Stimulated activated CD4-positive, alpha-beta T cell treated with anti-CD3 and anti-CD28 coated beads, Interleukin-15, amount 100 ng/mL, for 24 hours (primary cell): ENCODE measurements at regions not wholly inside any gene's neighbourhood (a gene's known extent, or its start where the extent isn't known, plus 50 kb on each side); places are given as distances from the start of the nearest gene placed in this dataset.
"Not testable (repeated sequence)": the region's sequence is repeated elsewhere in the genome, so short reads cannot be mapped to it uniquely, and the experiment has no call there.

ENCODE experiments used
- DNase-seq: peaks from one replicate; pipeline ENCODE4 v3.0.0-alpha.2; 2020

DNA sequence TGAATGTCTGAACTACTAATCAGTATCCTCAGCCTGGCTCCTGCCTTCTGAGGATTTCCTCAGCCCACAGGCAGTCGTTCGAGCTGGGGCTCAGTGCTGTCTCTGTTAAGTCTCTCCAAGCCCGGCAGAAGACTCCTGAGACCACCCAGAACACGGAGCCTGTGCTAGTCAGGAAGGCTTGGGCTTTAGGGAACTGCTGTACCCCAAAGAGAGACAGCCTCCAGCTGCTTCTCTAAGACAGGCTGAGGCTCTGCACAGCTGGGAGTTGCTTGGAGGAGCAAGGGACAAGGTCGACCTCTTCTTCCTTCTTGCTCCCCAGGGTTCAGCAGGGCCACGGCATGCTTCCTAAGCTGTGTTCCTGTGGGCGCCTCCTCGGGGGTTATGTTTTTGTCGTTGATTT, 283.4 kb upstream of the MYT1L start:
- DNase-seq, result no peak

- DNase-seq, result peak; percentile 92
Observed at GRCh38 chr2:2613279-2614199, 282.5 kb upstream of the MYT1L start.

DNA sequence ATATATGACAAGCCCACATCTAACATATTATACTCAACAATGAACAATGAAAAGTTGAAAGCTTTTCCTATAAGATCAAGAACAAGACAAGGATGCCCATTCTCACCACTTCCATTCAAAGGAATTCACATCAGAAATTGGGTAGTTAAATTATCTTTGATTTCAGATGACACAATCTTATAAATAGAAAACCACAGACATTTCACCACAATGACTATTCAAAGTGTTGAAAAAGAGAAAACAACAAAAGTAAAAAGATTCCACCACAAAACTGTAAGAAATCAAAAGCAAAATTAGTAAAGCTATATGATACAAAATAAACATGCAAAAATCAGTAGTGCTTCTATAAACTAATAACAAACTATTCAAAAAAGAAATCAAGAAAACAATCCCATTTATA, 279.7 kb upstream of the MYT1L start:
- no peak for DNase-seq

GRCh38 chr2:2600366-2600765, 269.3 kb upstream of the MYT1L start:
- DNase-seq, result no peak

GRCh38 chr2:2599441-2599840, 268.4 kb upstream of the MYT1L start:
- DNase-seq, result no peak

GRCh38 chr2:2597712-2598111, 266.6 kb upstream of the MYT1L start:
- DNase-seq, result no peak

DNA sequence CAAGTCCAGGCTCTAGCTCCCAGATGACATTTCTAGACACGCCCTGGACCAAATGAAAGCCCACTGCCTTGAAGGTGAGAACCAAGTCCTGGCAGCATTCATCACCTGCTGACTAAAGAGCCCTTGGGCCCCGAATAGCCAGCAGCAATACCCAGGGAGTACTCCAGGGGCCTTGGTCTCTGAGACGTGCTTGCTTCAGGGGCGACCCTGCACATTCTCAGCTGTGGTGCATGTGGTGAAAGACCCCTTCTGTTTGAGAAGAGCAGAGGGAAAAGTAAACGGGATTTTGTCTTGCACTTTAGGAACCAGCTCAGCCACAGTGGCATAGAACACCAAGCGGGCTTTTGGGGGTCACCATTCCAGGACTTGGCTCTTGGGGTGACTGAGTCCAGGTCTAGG, 260.5 kb upstream of the MYT1L start:
- DNase-seq, result no peak

DNA sequence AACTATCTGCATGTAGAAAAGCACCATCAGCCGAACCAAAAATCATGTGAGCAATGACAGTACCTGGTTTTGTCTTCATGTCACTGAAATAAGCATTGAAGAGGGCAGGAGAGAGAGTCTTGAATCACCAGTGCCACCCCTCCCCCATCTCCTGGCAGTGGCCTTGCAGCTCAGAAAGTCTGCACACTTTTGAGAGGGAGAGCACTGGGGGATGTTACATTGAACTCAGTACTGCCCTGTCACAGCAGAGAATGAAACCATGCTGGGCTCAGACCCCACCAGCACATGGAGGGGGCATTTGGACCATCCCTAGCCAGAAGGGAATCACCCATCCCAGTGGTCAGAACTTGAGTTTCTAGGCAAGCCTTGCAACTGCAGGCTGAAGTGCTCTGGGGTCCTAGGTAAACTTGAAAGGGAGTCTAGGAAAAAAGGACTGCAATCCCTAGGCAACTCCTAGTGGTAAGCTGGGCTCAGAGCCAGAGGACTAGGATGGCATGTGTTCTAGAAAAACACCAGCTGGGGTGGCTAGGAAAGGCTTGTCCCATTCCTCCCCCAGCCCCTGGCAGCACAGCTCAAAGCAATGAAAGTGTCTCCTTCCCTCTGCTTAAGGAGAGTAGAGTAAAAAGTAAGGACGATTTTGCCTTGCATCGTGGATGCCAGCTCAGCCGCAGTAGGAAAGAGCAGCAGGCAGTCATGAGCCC, 259.9 kb upstream of the MYT1L start:
- no peak for DNase-seq

GRCh38 chr2:2590141-2590540, 259.1 kb upstream of the MYT1L start:
- DNase-seq, result no peak

- DNase-seq, result no peak
Observed at GRCh38 chr2:2588777-2589176, 257.7 kb upstream of the MYT1L start.

GRCh38 chr2:2587354-2587753, 256.3 kb upstream of the MYT1L start:
- DNase-seq, result no peak

DNA sequence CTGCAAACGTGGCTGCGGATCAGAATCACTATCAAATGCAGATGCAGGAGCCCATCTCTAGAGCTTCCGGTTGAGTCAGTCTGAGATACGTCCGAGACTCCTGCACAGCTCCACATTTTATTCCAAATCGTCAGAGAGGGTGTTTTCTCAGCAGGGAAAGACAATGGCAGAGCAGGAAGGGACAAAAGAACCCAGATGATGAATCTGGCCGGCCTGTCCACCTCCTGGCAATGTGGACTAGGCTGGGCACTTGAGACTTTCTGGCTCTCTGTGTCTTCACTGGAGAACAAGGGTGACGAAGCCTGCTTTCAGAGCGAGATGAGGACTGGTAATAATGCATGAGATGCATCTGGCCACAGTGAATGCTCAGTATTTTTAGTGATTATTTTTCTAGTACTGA, 255.9 kb upstream of the MYT1L start:
- DNase-seq, result no peak

DNA sequence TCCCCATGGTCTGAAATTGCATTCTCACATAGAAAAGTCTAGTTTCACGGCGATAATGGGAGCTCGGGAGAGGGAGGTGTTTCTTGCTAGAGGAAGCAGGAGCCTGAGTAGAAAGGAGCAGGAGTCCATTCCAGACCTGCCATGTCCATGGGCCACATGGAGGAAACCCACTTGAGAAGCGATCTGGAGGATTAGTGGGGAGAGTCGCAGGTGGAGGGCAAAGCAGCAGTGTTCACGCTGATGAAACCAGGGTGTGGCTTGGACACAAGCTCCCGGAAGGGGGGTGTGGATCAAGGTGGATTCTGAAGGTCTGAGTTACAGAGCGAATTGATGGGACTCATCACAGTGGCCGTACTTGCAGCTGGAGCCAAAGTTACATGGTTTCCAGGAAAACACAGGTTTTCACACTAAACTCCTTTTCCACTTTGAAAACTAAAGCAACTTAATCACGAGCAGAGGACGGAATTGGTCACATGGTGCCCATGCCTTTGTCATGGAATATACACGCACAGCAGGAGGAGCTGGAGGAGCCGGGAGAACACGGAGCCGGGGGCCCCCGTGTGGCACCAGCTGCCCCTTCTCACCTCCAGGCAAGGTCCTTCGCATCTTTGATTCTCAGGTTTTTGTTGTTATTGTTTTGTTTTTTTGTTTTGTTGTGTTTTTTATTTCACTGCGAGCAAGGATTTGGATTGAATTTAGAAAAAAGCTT, 255.1 kb upstream of the MYT1L start:
- DNase-seq, result no peak

DNA sequence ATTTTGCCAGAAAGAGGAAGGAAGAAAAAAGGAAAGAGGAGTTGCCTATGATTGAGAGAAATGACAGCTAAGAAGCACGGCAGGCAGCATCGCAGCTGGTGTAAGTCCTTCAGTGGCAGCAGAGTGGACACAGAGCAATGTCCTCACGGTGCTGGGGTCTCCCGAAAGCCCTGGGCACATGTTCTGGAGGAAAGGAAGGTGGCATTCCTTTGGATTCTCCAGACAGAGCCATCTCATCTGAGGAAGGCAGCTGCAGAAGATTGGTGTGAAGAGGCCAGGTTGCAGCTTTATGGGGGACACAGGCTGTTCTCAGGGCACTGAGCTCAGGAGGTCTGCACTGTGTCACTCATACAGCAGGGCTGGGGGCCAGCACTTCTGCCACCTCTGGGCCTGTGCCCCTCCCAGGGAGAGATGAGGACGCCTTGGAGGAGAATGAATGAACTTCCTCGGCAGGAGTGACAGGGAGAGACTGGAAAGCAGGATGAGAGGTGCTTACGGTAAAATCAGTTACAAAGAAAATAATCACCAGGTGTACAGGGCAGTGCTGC, 252.0 kb upstream of the MYT1L start:
- no peak for DNase-seq

GRCh38 chr2:2581331-2582159, 250.5 kb upstream of the MYT1L start:
- no peak for DNase-seq

- not testable (repeated sequence) for DNase-seq
Observed at GRCh38 chr2:2580841-2581240, 249.8 kb upstream of the MYT1L start.

GRCh38 chr2:2580341-2580740, 249.3 kb upstream of the MYT1L start:
- DNase-seq, result no peak

- no peak for DNase-seq
Observed at GRCh38 chr2:2579814-2580213, 248.7 kb upstream of the MYT1L start.

GRCh38 chr2:2577407-2577831, 246.3 kb upstream of the MYT1L start:
- DNase-seq, result no peak

- DNase-seq, result no peak
Observed at GRCh38 chr2:2575870-2576386, 244.9 kb upstream of the MYT1L start.

DNA sequence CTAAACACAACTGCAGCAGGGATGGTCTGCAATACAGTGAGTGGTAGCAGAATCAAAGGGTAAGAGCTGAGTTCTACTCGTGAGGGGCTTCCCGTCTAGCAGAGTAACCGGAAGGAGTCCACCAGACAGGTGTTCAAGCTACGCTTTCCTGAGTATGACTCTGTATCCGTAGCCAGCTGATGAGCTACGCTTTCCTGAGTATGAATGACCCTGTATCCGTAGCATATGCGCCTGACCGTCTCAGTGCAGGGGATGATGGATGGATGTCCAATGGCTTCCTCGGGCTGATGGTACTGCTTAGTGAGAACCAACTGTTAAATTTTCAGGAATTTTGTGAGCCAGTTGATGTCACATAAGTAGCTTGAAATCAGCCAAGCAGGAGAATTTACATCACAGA, 244.1 kb upstream of the MYT1L start:
- DNase-seq, result no peak
